MM.1S (cell line): ENCODE measurements at regions not wholly inside any gene's neighbourhood (a gene's known extent, or its start where the extent isn't known, plus 50 kb on each side); places are given as distances from the start of the nearest gene placed in this dataset.

Experiments used
- CTCF ChIP-seq: fragments of 300-600 bp; sonication (generic); IDR thresholded peaks from 2 replicates; pipeline ENCODE4 v1.5.1; 2016; ENCODE audit warnings: antibody characterized with exemption, low read length, mixed read lengths
- EZH2 ChIP-seq: fragments of 300-600 bp; sonication (generic); optimal IDR thresholded peaks from 2 replicates; pipeline ENCODE3; 2017; ENCODE audit warnings: low read depth, mild to moderate bottlenecking, antibody characterized with exemption, low read length, mixed read lengths
- EZH2phosphoT487 ChIP-seq: fragments of 300-600 bp; sonication (generic); IDR thresholded peaks from 2 replicates; pipeline ENCODE4 v1.6.1; 2018; ENCODE audit warnings: antibody characterized with exemption, low read length

- TF ChIP-seq EZH2phosphoT487 (no peak), CTCF (no peak), EZH2 (no peak)
These were observed 1140.9 kb downstream of the GATA3 start for GRCh38 chr10:9195385-9195784.
